ENCODE measurements at regions not wholly inside any gene's neighbourhood (a gene's known extent, or its start where the extent isn't known, plus 50 kb on each side); places are given as distances from the start of the nearest gene placed in this dataset.

GRCh38 chr9:18182636-18183035 lies 291.3 kb upstream of the ADAMTSL1 start:
- intact Hi-C loops (cut with DNase I), result no loop called here
- DNase-seq, result no peak

DNA sequence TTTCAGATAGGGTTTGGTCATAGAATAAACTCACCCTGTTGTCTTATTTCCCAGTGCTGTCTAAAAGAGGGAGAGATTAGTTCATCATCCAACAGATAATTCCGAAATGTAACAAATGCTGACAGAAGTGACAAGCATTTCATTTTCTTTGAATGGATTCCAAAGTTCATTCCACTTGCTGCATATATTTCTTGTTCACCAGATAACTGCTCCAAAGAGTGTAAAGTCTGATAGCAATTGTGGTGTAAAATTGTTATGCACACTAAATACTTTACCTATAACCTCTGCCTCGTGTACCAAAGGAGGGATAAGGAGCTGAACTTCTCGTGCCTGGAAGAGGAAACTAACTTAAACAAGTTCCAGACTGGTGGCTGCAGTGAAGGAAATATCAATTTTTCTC lies 290.0 kb upstream of the ADAMTSL1 start:
- intact Hi-C loops (cut with DNase I), result no loop called here
- no peak for DNase-seq

DNA sequence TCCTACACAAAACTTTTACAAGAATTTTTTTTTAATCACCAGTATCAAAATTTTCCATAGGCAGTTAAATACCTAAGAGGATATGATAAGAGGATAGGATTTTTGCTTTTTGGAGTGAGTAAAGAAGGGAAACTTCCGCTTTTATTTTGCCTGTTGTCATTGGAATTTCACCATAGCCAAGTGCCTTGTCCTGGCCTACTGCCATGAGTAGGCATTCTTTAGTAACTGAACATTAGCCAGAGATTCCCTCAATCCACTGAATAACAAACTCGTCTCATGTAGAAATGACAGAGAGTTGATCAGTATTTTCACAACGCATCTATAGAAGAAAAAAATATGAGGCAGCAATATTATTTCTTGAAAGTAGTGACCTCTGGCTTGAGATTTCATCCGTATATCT lies 289.6 kb upstream of the ADAMTSL1 start:
- DNase-seq, result no peak
- intact Hi-C loops (cut with DNase I), result no loop called here

DNA sequence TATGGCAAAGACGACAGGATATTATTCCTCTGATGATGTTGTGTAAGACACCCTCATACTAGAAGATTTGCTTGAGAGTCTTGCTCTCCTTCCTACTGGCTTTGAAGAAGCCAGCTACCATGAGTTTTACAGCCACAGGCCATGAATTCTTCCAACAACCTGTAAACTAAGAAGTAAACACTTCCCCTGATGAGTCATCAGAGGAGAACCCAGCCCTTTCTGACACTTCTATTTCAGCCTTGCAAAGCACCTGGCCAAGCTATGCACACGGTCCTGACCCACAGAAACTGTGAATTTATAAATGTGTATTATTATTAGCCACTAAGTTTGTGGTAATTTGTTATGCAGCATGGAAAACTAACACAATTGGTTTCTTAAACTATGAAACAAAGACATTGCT lies 288.8 kb upstream of the ADAMTSL1 start:
- intact Hi-C loops (cut with DNase I), result no loop called here

GRCh38 chr9:18188971-18189370 lies 285.0 kb upstream of the ADAMTSL1 start:
- intact Hi-C loops (cut with DNase I), result no loop called here
- no peak for DNase-seq

More for the DNA sequence above, 288.8 kb upstream of the ADAMTSL1 start:
- no peak for DNase-seq

DNA sequence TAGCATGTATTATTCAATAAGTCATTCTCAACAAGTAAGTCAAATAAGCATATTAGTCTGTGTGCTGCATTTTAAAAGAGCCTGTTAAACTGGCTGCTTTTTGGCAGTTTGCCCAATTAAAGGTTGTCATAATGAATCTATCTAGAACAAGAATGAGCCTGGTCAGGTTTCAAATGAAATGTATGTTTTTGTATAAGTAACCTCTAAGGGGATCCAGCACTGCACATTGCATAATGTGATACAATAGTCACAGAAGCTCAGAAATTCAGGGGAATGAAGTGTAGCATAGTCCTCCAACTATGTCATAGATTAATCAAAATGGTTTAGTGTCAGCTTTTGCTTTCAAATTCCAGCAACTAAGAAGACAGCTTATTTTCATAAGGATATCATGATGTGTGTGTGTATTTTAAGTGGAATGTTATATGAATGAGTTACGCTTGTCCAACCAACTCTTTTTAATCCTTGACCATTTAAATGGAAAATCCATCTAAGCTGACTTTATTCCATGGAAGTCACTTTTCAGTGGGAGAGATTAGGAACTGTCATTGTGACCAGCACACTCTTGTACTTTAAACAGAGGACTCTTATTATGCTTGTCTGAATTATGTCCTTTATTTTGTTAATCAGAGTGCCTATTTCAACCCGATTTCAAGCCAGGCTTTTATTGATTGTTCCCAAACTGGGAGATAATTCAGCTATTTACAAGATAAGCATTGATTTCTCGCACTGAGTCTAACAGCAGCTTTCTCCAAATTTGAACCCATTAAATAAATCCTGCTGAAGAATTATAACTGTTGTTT lies 283.9 kb upstream of the ADAMTSL1 start:
- intact Hi-C loops (cut with DNase I), result no loop called here
- no peak for DNase-seq

DNA sequence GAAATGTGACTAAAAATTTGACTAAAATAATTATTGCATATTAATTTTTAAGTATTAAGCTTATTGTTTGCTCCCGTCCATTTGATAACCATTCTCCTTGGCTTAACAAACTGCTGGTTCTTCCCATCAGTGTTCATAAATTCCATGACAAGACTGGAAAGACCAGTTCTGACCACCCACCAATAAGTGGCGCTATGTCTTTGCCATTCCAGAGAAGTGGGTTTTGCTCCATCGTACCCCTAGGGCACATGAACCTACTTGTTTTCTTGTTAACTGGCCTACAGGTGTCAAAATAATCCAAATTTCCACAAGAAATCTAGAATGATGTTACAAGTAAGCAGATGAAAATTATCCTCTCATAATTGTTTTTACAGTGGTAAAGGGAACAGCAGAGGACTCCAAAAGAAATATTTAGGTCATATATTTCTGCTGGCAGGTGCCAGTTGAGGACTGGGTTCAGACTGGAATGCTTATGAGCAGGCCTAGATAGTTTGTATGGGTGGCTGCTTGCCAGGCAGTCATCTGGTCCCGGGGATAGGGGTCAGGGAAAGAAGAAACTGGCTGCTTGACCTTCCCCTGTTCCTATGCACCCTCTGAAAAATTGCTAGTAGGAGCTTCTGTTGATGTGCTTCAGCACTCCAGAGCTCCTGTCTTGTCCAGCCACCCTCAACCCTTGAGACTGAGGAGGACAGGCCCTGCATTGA lies 283.1 kb upstream of the ADAMTSL1 start:
- DNase-seq, result no peak
- intact Hi-C loops (cut with DNase I), result no loop called here

GRCh38 chr9:18194316-18194715 lies 279.6 kb upstream of the ADAMTSL1 start:
- intact Hi-C loops (cut with DNase I), result no loop called here
- no peak for DNase-seq

DNA sequence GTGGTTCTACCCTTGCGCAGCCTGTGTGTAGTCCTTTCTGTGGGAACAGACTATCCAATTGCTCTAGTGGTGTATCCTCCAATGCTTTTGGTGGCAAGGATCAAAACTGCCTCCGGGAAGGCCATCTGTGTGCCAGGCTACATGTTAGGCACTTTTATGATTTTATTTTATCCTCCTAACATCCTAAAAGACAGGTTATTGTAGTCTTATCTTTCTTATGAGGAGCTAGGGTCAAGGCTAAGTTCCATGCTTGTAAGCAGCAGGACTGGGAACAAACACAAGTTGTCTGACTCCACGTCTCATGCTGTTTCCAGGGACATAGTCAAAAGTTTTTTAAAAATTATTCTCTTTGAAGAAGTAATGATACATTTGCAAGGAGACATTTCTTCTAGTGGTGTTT lies 278.7 kb upstream of the ADAMTSL1 start:
- intact Hi-C loops (cut with DNase I), result no loop called here
- no peak for DNase-seq

GRCh38 chr9:18202924-18203323 lies 271.0 kb upstream of the ADAMTSL1 start:
- DNase-seq, result no peak
- intact Hi-C loops (cut with DNase I), result no loop called here

DNA sequence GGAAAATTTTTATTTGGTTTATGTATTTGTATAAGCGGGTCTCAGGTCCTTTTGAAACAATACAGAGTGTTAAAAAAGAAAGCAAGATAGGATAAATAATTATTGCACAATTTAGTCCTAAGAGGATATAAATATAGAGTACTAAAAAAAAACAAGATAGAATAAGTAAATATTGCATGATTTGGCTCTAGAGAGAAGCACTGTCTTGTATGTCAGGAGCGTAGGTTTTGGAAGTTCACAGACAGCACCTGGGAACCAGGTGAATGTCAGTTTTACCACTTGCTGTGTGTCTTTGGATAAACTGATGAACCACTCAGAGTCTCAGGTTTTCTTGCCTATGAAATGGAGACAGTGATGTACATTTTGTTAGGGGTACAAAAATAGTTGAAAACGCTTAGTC lies 266.2 kb upstream of the ADAMTSL1 start:
- intact Hi-C loops (cut with DNase I), result loop anchor here (5.0 kb wide), 1 partner anchor 395 kb away; no protein-coding TSS in a partner anchor
- DNase-seq, result no peak

DNA sequence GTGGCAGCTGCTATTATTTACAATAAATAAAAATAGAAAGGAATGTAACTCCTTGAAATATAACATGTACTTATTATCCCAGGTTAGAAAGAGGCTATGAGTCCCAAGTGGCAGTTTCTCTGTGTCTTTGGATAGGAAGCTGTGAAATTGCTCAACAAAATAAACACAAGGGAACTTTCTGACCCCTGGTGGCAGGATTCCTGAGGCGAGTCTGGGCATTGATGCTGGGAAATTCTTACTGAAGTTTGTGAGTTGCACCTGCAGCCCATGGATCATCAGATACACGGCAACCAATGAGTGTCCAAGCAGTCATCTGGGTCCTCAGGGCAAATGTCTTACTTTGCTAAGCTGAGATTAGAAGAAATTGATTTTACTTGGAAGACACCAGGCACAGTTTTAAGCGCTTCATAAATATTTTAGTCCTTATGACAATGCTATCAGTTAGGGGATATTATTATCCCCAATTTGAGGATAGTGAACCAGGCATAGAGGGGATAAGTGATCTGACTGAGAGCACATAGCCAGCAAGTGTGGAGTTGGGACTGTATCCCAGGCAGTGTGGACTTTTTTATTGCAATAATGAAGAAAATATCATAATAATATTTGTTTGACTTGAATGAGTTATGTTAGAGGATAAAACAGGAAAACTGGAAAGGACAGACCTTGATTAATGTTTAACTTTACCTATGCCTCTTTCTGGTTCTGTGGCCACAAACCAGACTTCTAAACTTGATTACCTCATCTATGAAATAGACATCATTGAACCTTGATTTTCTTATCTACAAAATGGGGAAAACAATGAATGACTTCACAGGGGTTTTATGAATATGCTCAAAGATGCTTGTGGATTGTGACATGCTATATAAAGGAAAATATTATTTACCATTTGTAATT lies 265.5 kb upstream of the ADAMTSL1 start:
- intact Hi-C loops (cut with DNase I), result loop anchor here (5.0 kb wide), 1 partner anchor 396 kb away; no protein-coding TSS in a partner anchor
- peak in 24 of 42 donors; percentile 3 to 48 (median 22) for DNase-seq

- no peak for DNase-seq
- intact Hi-C loops (cut with DNase I), result loop anchor here (10.0 kb wide), 1 partner anchor 691 kb away; no protein-coding TSS in a partner anchor
Observed at GRCh38 chr9:18215626-18216025, 258.3 kb upstream of the ADAMTSL1 start.

DNA sequence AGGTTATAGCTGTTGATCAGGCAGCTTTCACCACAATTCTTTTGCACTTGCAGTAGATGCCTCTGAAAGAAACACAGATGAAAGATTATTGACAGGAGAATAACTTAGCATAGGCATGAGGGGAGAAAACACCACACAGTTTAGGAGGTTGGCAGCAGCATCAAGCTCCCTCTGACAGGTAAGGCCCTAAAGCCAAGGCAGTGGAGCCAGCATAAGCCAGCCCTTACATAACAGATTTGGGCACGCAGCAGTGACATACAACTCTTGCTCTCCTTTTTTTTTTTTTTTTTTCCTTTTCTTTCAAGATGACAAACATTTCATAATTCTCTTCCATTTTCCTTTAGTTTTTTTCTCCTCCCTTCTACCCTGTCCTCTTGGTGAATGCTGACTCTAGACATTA lies 257.6 kb upstream of the ADAMTSL1 start:
- intact Hi-C loops (cut with DNase I), result loop anchor here (10.0 kb wide), 1 partner anchor 692 kb away; no protein-coding TSS in a partner anchor
- no peak for DNase-seq

- DNase-seq, result no peak
- intact Hi-C loops (cut with DNase I), result no loop called here
Observed at GRCh38 chr9:18228101-18228500, 245.9 kb upstream of the ADAMTSL1 start.

DNA sequence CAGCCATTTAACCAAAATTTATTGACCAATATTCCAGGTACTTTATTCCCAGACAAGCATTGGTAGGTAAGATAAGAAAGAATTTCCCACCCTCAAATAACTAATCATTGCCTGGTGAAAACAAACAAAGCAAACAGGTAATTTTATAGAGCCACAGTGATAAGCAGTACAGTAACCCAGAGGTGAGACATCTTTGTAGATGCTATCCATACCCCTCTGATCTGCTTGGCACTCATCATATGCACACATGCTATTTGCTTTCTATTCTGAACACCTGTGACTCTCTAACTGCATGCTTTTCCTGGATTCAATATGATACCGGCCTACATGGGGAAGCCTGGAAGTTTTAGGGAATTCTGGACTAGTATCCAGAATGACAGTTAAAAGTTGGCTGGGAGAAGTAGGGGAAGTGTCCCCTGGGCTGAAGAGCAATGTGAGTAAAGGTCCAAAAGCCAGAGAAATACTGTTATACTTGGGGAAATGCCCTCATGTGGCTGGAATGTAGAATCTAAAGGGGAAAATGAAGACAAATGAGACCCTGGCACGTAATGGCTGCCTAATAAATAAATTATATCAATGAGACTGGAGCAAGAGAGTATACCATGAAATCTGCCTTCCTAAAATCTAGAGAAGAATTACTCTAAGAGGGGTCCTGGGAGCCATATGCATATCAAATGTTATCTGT lies 243.8 kb upstream of the ADAMTSL1 start:
- intact Hi-C loops (cut with DNase I), result no loop called here
- DNase-seq, result no peak

DNA sequence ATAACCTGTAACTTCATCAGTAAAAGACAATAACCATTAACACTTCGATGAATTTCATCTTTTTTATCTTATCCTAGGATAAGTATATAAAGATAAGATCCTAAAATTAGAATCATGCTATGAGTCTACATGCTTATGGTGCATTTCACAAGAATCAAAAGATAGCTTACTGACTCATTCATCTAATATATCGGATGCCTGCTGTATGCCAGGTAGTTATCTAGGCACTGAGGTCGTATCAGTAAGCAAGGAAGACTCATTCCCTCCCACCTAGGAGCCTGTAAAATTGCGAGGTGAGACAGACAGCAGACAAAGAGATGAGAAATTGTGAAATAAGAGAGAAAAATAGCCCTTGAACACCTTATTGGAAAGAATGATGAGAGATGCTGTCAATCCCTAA lies 240.6 kb upstream of the ADAMTSL1 start:
- intact Hi-C loops (cut with DNase I), result no loop called here
- no peak for DNase-seq

DNA sequence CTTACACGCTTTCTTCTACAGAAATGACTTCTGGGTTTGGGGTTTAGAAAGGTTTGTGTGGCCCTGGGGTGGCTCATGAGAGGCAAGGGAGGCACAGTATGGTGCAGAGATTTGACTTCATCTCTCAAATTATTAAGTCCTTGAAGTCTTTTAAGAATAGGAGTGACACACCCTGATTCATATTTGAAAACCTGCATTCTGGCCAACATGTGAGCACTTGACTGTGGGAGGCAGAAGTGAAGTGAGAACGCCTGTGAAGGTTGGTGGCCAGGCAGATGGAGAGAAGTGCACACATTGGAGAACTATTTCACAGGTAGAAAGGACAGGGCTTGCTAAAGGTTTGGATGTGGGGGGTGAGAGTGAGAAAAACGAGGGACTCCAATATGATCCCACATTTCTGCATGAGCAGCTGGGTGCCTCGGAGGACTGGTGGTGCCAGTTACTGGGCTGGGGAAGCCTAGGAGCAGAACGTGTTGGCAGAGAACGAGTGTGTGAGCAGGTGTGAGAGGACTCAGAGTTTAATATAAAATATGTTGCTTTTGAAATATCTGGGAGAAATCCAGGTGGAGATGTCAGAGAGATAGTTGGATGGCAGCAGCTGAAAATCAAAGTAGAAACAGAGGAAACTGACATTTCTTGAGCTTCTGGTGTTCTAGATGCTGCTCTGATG lies 240.0 kb upstream of the ADAMTSL1 start:
- DNase-seq, result no peak
- intact Hi-C loops (cut with DNase I), result no loop called here

All from head of caudate nucleus (tissue), 42 donors.